Muscle of arm (tissue), 1 donor: ENCODE measurements at regions not wholly inside any gene's neighbourhood (a gene's known extent, or its start where the extent isn't known, plus 50 kb on each side); places are given as distances from the start of the nearest gene placed in this dataset.
"Not testable (repeated sequence)": the region's sequence is repeated elsewhere in the genome, so short reads cannot be mapped to it uniquely, and the experiment has no call there.

Source experiments
- DNase-seq: peaks from one replicate; pipeline ENCODE4 v3.0.0-alpha.2; 2013

GRCh38 chr6:14518515-14519217 lies 401.1 kb downstream of the CD83 start:
- peak; percentile 52 for DNase-seq

- DNase-seq = no peak
Measured at GRCh38 chr6:14520029-14520428, 402.5 kb downstream of the CD83 start.

GRCh38 chr6:14520536-14520935 lies 403.0 kb downstream of the CD83 start:
- DNase-seq = no peak

GRCh38 chr6:14521141-14521540 lies 403.6 kb downstream of the CD83 start:
- DNase-seq = no peak

- DNase-seq = not testable (repeated sequence)
Measured at GRCh38 chr6:14521861-14522260, 404.3 kb downstream of the CD83 start.

GRCh38 chr6:14524319-14524718 lies 406.7 kb downstream of the CD83 start:
- peak; percentile 45 for DNase-seq

GRCh38 chr6:14530385-14530784 lies 412.8 kb downstream of the CD83 start:
- DNase-seq = no peak

GRCh38 chr6:14533446-14533845 lies 415.9 kb downstream of the CD83 start:
- no peak for DNase-seq

- DNase-seq = no peak
Measured at GRCh38 chr6:14537030-14537429, 419.5 kb downstream of the CD83 start.

GRCh38 chr6:14540276-14540675 lies 422.7 kb downstream of the CD83 start:
- no peak for DNase-seq

- DNase-seq = no peak
Measured at GRCh38 chr6:14540810-14541540, 423.4 kb downstream of the CD83 start.

GRCh38 chr6:14542670-14543366 lies 425.2 kb downstream of the CD83 start:
- DNase-seq = no peak

GRCh38 chr6:14543971-14544585 lies 426.5 kb downstream of the CD83 start:
- no peak for DNase-seq

GRCh38 chr6:14544666-14545065 lies 427.1 kb downstream of the CD83 start:
- DNase-seq = no peak

GRCh38 chr6:14545496-14545895 lies 427.9 kb downstream of the CD83 start:
- no peak for DNase-seq

GRCh38 chr6:14546036-14546435 lies 428.5 kb downstream of the CD83 start:
- no peak for DNase-seq

- no peak for DNase-seq
Measured at GRCh38 chr6:14547284-14547998, 429.9 kb downstream of the CD83 start.

- no peak for DNase-seq
Measured at GRCh38 chr6:14549304-14549770, 431.8 kb downstream of the CD83 start.

GRCh38 chr6:14549871-14550270 lies 432.3 kb downstream of the CD83 start:
- DNase-seq = no peak

- no peak for DNase-seq
Measured at GRCh38 chr6:14550410-14550809, 432.8 kb downstream of the CD83 start.

- DNase-seq = peak; percentile 52
Measured at GRCh38 chr6:14550822-14551221, 433.2 kb downstream of the CD83 start.

- not testable (repeated sequence) for DNase-seq
Measured at GRCh38 chr6:14551601-14552000, 434.0 kb downstream of the CD83 start.
